GM21515 (cell line): ENCODE measurements at regions not wholly inside any gene's neighbourhood (a gene's known extent, or its start where the extent isn't known, plus 50 kb on each side); places are given as distances from the start of the nearest gene placed in this dataset.
"Not testable (repeated sequence)": the region's sequence is repeated elsewhere in the genome, so short reads cannot be mapped to it uniquely, and the experiment has no call there.

Source experiments
- ATAC-seq: cut with Tn5 transposase; IDR thresholded peaks from one replicate; pipeline ENCODE4 v1.9.1; 2021; ENCODE audit not compliant: unreplicated experiment

- ATAC-seq = no peak
These were observed 83.7 kb upstream of the CTDP1 start for GRCh38 chr18:79595876-79596374.

DNA sequence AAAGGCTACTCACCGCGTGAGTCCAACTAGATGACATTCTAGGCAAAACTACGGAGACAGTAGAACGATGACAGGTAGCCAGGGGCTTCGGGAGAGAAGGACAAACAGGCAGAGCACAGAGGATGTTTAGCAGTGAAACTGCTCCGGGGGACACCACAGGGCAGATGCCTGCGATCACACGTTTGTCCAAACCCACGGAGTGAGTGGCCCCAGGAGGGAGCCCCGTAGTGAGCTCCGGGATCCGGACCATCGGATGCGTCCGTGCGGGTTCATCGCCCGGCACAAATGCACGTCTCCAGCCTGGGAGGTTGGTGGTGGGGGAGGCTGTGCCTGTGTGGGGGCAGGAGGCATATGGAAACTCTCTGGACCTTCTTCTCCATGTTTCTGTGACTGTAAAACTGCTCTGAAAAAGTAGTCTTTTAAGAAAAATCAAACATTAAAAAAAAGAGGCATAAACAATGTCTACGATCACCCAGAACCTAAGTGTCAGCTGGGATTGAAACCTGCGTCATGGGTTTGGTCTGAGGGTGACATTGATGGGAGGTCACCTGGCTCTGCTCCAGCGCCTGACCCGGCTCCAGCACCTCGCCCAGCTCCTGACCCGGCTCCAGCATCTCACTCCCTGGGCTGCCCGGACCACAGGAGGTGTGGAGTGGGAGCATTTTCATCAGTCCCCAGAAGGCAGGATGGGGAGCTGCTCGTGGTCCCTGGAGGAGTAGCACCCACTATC lies 83.0 kb upstream of the CTDP1 start:
- no peak for ATAC-seq

DNA sequence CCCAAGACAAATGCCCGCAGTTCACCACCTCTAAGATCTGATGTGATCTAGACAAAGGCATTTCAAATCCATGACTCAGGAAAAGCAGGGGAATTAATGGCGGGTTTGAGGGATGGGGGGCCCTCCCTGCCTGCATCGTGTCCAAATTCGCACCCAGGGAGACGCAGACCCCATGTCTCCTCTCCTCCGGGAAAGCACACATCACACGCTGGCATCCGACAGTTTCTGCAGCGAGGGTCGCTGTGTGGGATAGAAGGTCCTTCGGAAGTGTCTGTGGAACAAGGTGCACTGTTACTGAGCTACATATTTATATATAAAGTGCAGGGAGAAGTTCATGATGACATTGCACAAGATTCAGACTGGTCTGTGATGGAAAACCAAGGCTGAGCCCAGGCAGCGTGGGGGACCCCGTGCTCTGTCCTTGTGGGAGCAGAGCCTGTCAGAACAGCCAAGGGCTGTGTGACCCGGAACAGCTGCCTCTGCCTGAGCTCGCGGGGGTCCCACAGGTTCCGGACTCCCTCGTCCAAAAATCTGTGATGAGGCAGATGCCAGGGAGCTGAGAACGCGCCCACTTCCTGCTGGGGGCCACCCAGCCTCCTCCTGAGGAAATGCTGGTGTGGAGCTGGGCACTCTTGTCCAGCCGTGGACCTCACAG lies 82.3 kb upstream of the CTDP1 start:
- no peak for ATAC-seq

DNA sequence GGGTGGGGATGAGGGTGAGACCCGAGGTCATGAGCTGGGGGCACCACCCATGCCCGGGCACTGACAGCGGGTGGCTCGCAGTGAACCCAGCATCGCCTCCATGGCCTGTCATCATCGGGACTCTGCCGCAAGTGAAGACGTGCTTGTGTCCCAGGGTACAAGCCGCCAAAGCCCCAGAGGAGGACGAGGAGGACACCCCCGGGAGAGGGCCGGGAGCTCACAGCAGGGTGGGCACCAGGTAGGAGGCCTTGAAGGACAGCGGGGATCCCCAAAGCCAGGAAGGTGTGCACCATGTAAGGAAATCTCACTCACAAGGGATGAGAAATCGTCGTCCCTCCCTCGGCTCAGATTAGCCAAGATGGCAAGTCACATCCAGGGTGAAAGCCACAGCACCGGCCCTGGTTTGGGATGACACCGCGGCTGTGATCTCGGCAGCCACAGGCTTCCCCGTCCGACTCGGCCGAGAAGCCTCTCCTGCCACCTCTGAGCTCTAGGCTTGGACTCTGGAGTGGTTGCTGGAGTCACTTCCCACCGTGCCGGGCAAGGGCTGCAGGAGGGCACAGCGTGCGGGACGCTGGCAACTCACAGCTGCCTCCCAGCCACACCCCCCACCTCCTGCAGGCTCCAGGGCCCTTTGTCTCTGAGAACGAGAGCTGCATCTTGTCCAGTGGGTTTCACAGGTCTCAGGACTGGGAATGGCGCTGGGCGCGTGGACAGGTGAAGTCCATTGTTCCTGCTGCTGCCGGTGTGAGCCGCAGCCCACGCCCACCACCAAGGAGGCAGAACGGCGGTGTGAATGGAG lies 81.6 kb upstream of the CTDP1 start:
- ATAC-seq = no peak

GRCh38 chr18:79598633-79599175 lies 80.9 kb upstream of the CTDP1 start:
- ATAC-seq = no peak

DNA sequence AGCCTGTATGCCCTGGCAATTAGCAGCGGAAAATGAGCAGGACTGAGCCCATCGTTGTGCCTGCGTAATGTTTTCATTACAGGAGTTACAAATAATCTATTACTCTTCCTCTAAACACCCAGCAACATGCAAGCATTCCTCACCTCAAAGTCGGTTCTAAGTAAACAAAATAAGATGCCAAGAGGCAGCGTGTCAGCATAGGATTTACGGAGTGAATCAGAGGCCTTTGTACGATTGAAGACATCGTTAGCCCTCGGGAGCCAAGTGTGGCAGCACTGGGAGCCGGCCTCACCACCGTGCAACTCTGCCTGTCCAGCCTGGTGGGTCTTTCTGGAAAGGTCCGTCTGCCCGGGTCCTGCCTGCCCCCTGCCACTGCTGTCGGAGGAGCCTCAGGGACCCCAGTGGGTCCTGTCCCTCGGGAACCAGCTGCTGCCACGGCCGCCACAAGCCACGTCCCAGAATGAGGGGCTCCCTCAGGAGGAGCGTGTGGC lies 80.1 kb upstream of the CTDP1 start:
- no peak for ATAC-seq

DNA sequence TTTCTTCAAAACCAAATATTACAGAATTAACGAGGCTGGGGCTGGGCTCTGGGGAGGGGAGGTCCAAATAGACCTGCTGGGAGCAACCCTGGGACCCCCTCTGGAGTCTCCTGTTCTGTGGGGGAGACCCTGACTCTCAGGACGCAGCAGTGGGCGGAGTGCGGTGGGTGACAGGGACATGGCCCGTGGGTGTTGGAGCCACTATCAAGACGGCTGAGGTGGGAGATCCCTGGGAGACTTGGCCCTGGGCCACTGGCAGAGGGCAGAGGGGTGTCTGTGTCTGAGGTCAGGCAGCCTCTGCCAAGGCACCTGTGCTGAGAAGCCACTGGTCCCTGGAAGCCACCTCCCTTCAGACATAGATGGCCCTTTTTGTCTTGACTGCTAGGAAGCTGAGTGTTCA lies 79.5 kb upstream of the CTDP1 start:
- no peak for ATAC-seq

- no peak for ATAC-seq
These were observed 79.0 kb upstream of the CTDP1 start for GRCh38 chr18:79600596-79600995.

GRCh38 chr18:79601234-79601633 lies 78.4 kb upstream of the CTDP1 start:
- ATAC-seq = no peak

- no peak for ATAC-seq
These were observed 76.0 kb upstream of the CTDP1 start for GRCh38 chr18:79603321-79604204.

DNA sequence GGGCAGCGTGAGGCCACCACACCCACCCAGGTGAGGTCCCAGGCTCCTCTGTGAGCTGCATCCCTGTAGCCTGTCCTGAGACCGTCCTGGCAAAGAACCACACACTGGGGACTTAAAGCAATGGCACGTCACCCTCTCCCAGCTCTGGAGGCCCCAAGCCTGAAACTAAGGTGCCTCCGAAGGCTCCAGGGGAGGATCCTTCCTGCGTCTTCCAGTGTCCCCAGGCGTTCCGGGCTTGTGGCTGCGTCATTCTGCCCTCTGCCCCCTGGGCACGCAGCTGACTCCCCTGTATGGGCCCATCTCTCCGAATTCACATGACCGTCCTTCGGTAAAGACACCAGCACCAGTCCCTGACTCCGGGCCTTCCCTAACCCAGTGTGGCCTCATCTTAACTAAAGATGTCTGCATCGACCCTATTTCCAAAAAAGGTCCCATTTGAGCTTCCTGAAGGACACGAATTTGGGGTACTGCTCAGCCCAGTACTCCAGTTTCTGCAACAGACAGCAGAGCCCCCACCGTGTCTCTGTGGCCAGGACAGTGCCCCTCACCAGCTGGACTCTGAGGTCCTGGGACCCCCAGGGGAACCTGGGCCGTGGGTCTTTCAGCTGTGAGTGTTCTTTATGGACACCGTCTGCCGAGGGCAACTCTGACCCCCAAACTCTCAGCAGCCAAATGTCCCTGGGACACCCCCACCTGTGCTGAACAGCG lies 75.2 kb upstream of the CTDP1 start:
- ATAC-seq = no peak

DNA sequence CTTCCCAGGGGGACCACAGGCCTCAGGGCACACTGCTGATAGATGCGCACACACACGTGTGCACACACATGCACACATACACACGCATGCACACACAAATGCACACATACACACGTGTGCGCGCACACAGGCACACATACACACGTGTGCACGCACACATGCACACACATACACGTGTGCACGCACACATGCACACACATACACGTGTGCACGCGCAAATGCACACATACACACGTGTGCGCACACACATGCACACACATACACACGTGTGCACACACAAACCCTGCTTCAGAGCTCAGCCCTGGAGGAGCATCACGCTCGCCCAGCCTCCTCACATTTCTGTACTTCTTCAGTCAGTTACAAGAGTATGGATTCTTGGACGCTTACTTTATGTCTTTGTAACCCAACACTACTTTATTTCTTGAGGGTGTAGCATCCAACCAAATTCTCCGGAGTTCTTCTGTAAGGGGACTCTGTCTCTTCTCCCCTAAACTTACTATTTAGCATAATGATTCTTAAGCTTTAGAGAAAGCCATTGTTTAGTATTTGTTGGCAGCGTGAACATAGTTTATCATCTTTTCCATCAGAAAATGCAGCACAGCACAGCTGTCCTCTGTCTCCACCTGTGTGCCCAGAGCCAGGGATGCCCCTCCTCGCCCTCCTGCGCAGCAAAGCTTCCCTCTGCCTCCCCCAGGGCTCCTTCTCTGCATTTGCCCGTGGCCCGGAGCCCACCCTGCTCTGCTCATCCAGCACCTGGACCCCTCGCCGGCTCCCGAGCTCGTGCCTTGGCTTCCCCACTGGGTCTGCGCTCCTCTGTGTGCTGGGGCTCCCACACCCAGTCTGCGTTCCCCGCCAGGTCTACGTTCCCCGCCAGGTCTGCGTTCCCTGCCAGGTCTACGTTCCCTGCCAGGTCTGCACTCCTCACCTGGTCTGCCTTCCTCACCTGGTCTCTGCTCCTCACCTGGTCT lies 74.4 kb upstream of the CTDP1 start:
- no peak for ATAC-seq

GRCh38 chr18:79606071-79606470 lies 73.5 kb upstream of the CTDP1 start:
- not testable (repeated sequence) for ATAC-seq

GRCh38 chr18:79606621-79607331 lies 72.8 kb upstream of the CTDP1 start:
- ATAC-seq = no peak

DNA sequence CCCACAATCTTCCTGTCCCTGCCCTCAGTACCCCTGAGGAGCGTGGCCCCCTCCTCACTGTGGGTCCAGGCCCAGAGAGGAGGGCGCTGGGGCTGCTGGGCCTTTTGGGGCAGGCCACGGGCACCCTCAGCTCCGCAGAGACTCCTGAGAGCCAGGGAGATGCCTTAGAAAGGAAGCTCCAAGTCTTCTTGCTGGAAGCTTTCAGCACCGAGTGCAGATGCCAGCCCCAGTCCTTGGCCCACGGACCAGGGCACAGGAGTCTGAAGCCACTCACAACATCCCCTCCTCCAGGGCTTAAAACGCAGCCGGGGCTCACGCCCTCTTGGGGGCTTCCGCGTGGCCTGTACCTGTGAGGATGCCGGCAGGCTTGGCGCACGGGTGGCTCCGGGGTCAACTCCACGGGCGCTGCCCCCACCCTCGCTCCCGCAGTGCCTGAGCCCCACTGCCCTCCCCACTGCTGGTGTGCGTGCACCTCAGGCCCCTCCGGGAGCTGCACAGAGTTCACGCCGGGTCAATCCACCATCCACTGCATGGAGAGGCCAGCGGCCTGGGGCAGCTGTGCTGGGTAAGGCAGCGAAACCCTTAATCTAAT lies 72.1 kb upstream of the CTDP1 start:
- no peak for ATAC-seq

DNA sequence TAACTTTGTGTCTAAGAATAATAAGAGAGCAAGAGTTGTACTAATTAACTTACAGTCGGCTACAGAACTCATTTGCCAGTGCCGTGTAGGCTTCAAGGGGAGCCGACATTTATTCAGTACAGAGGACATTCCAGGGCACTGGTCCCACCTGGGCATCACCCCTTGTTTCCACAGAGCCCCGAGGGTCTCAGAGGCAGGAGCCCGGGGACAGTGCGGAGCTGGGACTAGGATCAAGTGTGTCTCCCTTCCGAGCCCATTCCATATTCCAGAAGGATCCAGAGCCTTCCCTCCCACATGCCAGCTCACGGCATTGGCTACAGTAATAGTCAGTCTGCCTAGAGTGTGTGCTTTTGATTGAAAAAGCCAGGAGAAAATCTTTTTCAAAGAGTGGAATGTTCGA lies 71.5 kb upstream of the CTDP1 start:
- ATAC-seq = no peak

DNA sequence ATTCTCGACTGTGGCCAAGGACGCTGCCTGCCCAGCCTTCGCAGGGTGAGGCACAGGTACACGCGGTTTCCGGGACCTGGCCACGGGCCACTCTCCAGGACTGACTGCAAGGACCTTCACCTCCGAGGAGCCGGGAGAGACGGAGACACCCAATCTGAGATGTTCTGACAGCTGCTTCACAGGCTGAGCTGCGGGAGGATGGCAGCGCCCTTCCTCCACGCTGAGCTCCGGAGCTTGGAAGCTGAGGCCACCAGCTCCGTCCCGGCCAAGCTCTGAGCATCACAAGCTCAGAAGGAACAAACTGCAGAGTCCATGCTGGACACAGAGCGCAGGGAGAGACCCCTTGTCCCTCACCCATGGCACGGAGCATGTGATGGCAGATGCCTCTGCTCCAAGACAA lies 71.1 kb upstream of the CTDP1 start:
- ATAC-seq = no peak
